H9 (cell line): ENCODE measurements at regions not wholly inside any gene's neighbourhood (a gene's known extent, or its start where the extent isn't known, plus 50 kb on each side); places are given as distances from the start of the nearest gene placed in this dataset.
"Not testable (repeated sequence)": the region's sequence is repeated elsewhere in the genome, so short reads cannot be mapped to it uniquely, and the experiment has no call there.

ENCODE experiments used
- DNase-seq: peaks from one replicate; pipeline ENCODE4 v3.0.0-alpha.2; 2017
- H2AFZ ChIP-seq: one replicate; pipeline ENCODE4 v1.6.1; 2013; ENCODE audit warnings: mild to moderate bottlenecking, low read length, control low read depth, moderate library complexity
- H2AK5ac ChIP-seq: 2 replicates; pipeline ENCODE4 v1.6.1; 2013; ENCODE audit warnings: low read length, control low read depth, mixed read lengths; ENCODE audit not compliant: insufficient read length
- H2BK120ac ChIP-seq: one replicate; pipeline ENCODE4 v1.6.1; 2013; ENCODE audit warnings: low read depth, mild to moderate bottlenecking, low read length, control low read depth, inconsistent platforms; ENCODE audit not compliant: poor library complexity, severe bottlenecking
- H2BK12ac ChIP-seq: 2 replicates; pipeline ENCODE4 v1.6.1; 2013; ENCODE audit warnings: low read length, control low read depth, mixed read lengths, low read depth; ENCODE audit not compliant: insufficient read length
- H2BK15ac ChIP-seq: 2 replicates; pipeline ENCODE4 v1.6.1; 2013; ENCODE audit warnings: low read depth, low read length, control low read depth
- H2BK20ac ChIP-seq: one replicate; pipeline ENCODE4 v1.6.1; 2013; ENCODE audit warnings: low read depth, mild to moderate bottlenecking, low read length, control low read depth, inconsistent platforms; ENCODE audit not compliant: poor library complexity, severe bottlenecking
- H2BK5ac ChIP-seq: 2 replicates; pipeline ENCODE4 v1.6.1; 2013; ENCODE audit warnings: low read length, control low read depth, mixed read lengths; ENCODE audit not compliant: insufficient read length
- H3K14ac ChIP-seq: 2 replicates; pipeline ENCODE4 v1.6.1; 2013; ENCODE audit warnings: low read length, control low read depth; ENCODE audit not compliant: insufficient read depth
- H3K18ac ChIP-seq: 2 replicates; pipeline ENCODE4 v1.6.1; 2013; ENCODE audit warnings: low read depth, mild to moderate bottlenecking, mixed read lengths, low read length, control low read depth; ENCODE audit not compliant: insufficient read length
- H3K23ac ChIP-seq: 2 replicates; pipeline ENCODE4 v1.6.1; 2013; ENCODE audit warnings: low read length, control low read depth, mixed read lengths, low read depth; ENCODE audit not compliant: insufficient read length
- H3K23me2 ChIP-seq: 2 replicates; pipeline ENCODE4 v1.6.1; 2013; ENCODE audit warnings: low read depth, mild to moderate bottlenecking, mixed read lengths, low read length, control low read depth; ENCODE audit not compliant: insufficient read length, poor library complexity, severe bottlenecking
- H3K27ac ChIP-seq: 2 replicates; pipeline ENCODE4 v1.5.1; 2013; ENCODE audit warnings: low read length, control low read depth, mixed read lengths, low read depth; ENCODE audit not compliant: insufficient read length
- H3K27me3 ChIP-seq: 2 replicates; pipeline ENCODE4 v1.6.1; 2013; ENCODE audit warnings: low read length, control low read depth, inconsistent platforms; ENCODE audit not compliant: insufficient read depth
- H3K4ac ChIP-seq: 2 replicates; pipeline ENCODE4 v1.6.1; 2013; ENCODE audit warnings: low read depth, mild to moderate bottlenecking, control low read depth, inconsistent platforms, low read length, moderate library complexity
- H3K4me1 ChIP-seq: 2 replicates; pipeline ENCODE4 v1.6.1; 2013; ENCODE audit warnings: low read length, control low read depth, inconsistent platforms; ENCODE audit not compliant: insufficient read depth
- H3K4me2 ChIP-seq: 2 replicates; pipeline ENCODE4 v1.6.1; 2013; ENCODE audit warnings: low read length, control low read depth, mixed read lengths; ENCODE audit not compliant: insufficient read length, insufficient read depth
- H3K56ac ChIP-seq: 2 replicates; pipeline ENCODE4 v1.6.1; 2013; ENCODE audit warnings: low read depth, mild to moderate bottlenecking, mixed read lengths, low read length, control low read depth; ENCODE audit not compliant: insufficient read length
- H3K79me1 ChIP-seq: 2 replicates; pipeline ENCODE4 v1.6.1; 2013; ENCODE audit warnings: low read depth, mild to moderate bottlenecking, moderate library complexity, low read length, control low read depth, inconsistent platforms; ENCODE audit not compliant: insufficient read depth, poor library complexity, severe bottlenecking
- H3K79me2 ChIP-seq: 2 replicates; pipeline ENCODE4 v1.6.1; 2013; ENCODE audit warnings: low read length, control low read depth, inconsistent platforms; ENCODE audit not compliant: insufficient read depth
- H3K9ac ChIP-seq: 2 replicates; pipeline ENCODE4 v1.6.1; 2013; ENCODE audit warnings: low read length, control low read depth, mixed read lengths; ENCODE audit not compliant: insufficient read length; ENCODE audit errors: extremely low read depth
- H3K9me3 ChIP-seq: one replicate; pipeline ENCODE4 v1.6.1; 2013; ENCODE audit warnings: low read depth, low read length, inconsistent platforms; ENCODE audit not compliant: control insufficient read depth
- H3T11ph ChIP-seq: one replicate; pipeline ENCODE4 v1.6.1; 2013; ENCODE audit warnings: mild to moderate bottlenecking, low read length, control low read depth, inconsistent platforms
- H4K20me1 ChIP-seq: one replicate; pipeline ENCODE4 v1.6.1; 2013; ENCODE audit not compliant: control insufficient read depth, insufficient read length, insufficient read depth
- H4K5ac ChIP-seq: 2 replicates; pipeline ENCODE4 v1.6.1; 2013; ENCODE audit warnings: low read depth, mild to moderate bottlenecking, mixed read lengths, low read length, control low read depth; ENCODE audit not compliant: insufficient read length
- H4K8ac ChIP-seq: replicated peaks from 2 replicates; pipeline ENCODE4 v1.6.1; 2013; ENCODE audit warnings: low read length, control low read depth, mixed read lengths, low read depth; ENCODE audit not compliant: insufficient read length
- H4K91ac ChIP-seq: 2 replicates; pipeline ENCODE4 v1.6.1; 2013; ENCODE audit warnings: low read depth, mild to moderate bottlenecking, moderate library complexity, mixed read lengths, low read length, control low read depth; ENCODE audit not compliant: insufficient read length
- H3K27ac Mint-ChIP-seq, 3 experiments: 2 replicates in 2 of 3; 3 replicates in 1 of 3; pipeline ENCODE4 v1.8.0; 2020 to 2021; ENCODE audit warnings: mixed read lengths in 3 of 3, mild to moderate bottlenecking in 1 of 3, moderate library complexity in 1 of 3
- H3K27me3 Mint-ChIP-seq: 2 replicates; pipeline ENCODE4 v1.8.0; 2021; ENCODE audit warnings: low read depth, mild to moderate bottlenecking, moderate library complexity, mixed read lengths
- H3K36me3 Mint-ChIP-seq, 3 experiments: 2 replicates in 2 of 3; 3 replicates in 1 of 3; pipeline ENCODE4 v1.8.0; 2020 to 2021; ENCODE audit warnings: low read depth in 3 of 3, mixed read lengths in 3 of 3; ENCODE audit not compliant: insufficient read depth in 1 of 3
- H3K4me1 Mint-ChIP-seq, 2 experiments: 2 replicates each; pipeline ENCODE4 v1.8.0; 2020; ENCODE audit warnings: mixed read lengths in 2 of 2
- H3K4me3 Mint-ChIP-seq, 2 experiments: 2 replicates in 1 of 2; 3 replicates in 1 of 2; pipeline ENCODE4 v1.8.0; 2020 to 2021; ENCODE audit warnings: mild to moderate bottlenecking in 2 of 2, mixed read lengths in 2 of 2, moderate library complexity in 1 of 2
- H3K9me3 Mint-ChIP-seq, 2 experiments: 2 replicates in 1 of 2; 3 replicates in 1 of 2; pipeline ENCODE4 v1.8.0; 2020; ENCODE audit warnings: mild to moderate bottlenecking in 2 of 2, mixed read lengths in 2 of 2, moderate library complexity in 1 of 2
- WGBS: extraction: QIAGEN DNeasy Blood & Tissue Kit; methylation state at CpG from one replicate; pipeline ENCODE4 v1.1.7; 2013; ENCODE audit warnings: missing lambda C conversion rate, low lambda C conversion rate, mixed read lengths; ENCODE audit not compliant: insufficient read length; ENCODE audit errors: extremely low coverage; 5-methylcytosine and 5-hydroxymethylcytosine counted together
- TF ChIP-seq, protein P1 (sequence below): fragments of 200-600 bp; sonication (generic); conservative IDR thresholded peaks from 3 replicates; pipeline ENCODE4 v1.8.0; 2021; ENCODE audit warnings: antibody characterized with exemption, mild to moderate bottlenecking

DNA sequence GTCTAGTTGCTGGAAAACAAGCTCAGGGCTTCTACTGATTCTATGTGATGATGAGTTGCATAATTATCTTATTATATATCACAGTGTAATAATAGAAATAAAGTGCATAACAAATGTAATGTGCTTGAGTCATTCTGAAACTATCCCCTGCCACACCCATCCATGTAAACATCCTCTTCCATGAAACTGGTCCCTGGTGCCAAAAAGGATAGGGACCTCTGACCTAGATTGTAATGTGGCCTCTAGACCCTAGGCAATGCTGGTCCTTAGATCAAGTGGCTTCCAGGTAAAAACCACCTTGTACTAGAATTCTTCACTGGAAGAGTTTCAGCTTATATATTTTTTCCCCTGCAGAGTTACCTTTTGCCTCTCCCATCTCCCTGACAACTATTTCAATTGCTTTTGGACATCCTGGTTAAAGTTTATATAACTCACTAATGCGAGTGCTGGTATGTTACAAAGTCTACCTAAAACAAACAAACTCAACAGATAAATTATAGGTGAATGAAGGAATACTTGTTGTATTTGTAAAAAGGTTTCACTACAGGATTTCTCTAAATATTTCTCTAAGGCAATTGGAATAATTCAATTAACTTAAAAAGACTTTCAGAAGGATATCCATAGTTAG is 462.5 kb downstream of the NAV3 start:
- WGBS, result no CpG with 5 or more reads among the region's 1 CpG
- H3K4me3 Mint-ChIP-seq, result no peak overlapping the region
- no peak for DNase-seq
- H3K14ac ChIP-seq, result no peak overlapping the region
- no peak overlapping the region for H2AFZ ChIP-seq
- no peaks in the 10 kb centered on the region for H3K79me2 ChIP-seq
- no peaks in the 10 kb centered on the region for H3K23me2 ChIP-seq
- no peak overlapping the region for H2BK12ac ChIP-seq
- no peaks in the 10 kb centered on the region for H3K79me1 ChIP-seq
- H3K9ac ChIP-seq, result no peak overlapping the region
- no peak overlapping the region for H2BK5ac ChIP-seq
- no peaks in the 10 kb centered on the region for H3K4me1 ChIP-seq
- H3K9me3 Mint-ChIP-seq, result no peaks in the 10 kb centered on the region
- no peak overlapping the region for H2BK20ac ChIP-seq
- no peak overlapping the region for H3K4me2 ChIP-seq
- no peaks in the 10 kb centered on the region for H4K20me1 ChIP-seq
- no peak overlapping the region for H3K4ac ChIP-seq
- no peaks in the 10 kb centered on the region for H3K27me3 ChIP-seq
- no peak overlapping the region for H2BK120ac ChIP-seq
- no peak overlapping the region; a peak in 1 of 7 replicates for H3K27ac Mint-ChIP-seq
- H3K56ac ChIP-seq, result no peak overlapping the region
- no peaks in the 10 kb centered on the region for H3K9me3 ChIP-seq
- TF ChIP-seq, protein P1, sequence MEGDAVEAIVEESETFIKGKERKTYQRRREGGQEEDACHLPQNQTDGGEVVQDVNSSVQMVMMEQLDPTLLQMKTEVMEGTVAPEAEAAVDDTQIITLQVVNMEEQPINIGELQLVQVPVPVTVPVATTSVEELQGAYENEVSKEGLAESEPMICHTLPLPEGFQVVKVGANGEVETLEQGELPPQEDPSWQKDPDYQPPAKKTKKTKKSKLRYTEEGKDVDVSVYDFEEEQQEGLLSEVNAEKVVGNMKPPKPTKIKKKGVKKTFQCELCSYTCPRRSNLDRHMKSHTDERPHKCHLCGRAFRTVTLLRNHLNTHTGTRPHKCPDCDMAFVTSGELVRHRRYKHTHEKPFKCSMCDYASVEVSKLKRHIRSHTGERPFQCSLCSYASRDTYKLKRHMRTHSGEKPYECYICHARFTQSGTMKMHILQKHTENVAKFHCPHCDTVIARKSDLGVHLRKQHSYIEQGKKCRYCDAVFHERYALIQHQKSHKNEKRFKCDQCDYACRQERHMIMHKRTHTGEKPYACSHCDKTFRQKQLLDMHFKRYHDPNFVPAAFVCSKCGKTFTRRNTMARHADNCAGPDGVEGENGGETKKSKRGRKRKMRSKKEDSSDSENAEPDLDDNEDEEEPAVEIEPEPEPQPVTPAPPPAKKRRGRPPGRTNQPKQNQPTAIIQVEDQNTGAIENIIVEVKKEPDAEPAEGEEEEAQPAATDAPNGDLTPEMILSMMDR, result no peak
- H2AK5ac ChIP-seq, result no peak overlapping the region
- H3K4me1 Mint-ChIP-seq, result no peaks in the 10 kb centered on the region
- no peak overlapping the region for H3T11ph ChIP-seq
- H3K27me3 Mint-ChIP-seq, result no peaks in the 10 kb centered on the region
- H3K36me3 Mint-ChIP-seq, result no peaks in the 10 kb centered on the region
- no peak overlapping the region for H3K23ac ChIP-seq
- no peak overlapping the region for H4K91ac ChIP-seq
- H4K8ac ChIP-seq, result no peak overlapping the region
- H2BK15ac ChIP-seq, result no peak overlapping the region
- H3K27ac ChIP-seq, result no peak overlapping the region
- no peak overlapping the region for H4K5ac ChIP-seq
- no peak overlapping the region for H3K18ac ChIP-seq

DNA sequence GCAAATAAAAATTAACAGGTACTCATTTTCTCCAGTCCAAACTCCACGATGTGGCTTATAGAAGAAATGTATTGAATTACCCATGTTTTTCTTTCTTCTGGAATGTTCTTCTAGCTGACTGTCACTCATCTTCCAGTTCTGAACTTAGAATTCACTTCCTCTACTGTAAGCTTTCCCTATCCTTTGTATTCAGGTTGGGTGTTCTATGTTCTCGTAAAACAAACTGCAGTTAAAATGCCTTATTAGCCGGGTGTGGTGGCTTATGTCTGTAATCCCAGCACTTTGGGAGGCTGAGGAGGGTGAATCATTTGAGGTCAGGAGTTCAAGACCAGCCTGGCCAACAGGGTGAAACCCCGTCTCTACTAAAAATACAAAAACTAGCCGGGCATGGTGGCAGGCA is 470.6 kb downstream of the NAV3 start:
- H3K36me3 Mint-ChIP-seq, result peaks cover 5 to 18% (median 6%) of the 10 kb centered on the region in 3 experiments; a peak in 4 of 7 replicates
- H3K4me1 ChIP-seq, H4K5ac ChIP-seq, H4K20me1 ChIP-seq, H3K14ac ChIP-seq, H3K9ac ChIP-seq, H3K27ac ChIP-seq, H2BK12ac ChIP-seq, H4K91ac ChIP-seq, H3K18ac ChIP-seq, H2AK5ac ChIP-seq, H3K4ac ChIP-seq, H2AFZ ChIP-seq, H3K27me3 Mint-ChIP-seq, H3K27me3 ChIP-seq, DNase-seq, H3K56ac ChIP-seq, H3K9me3 ChIP-seq, H2BK20ac ChIP-seq, H3K4me1 Mint-ChIP-seq, H3K23ac ChIP-seq, H3K79me2 ChIP-seq, H4K8ac ChIP-seq, H3K23me2 ChIP-seq, H3K4me2 ChIP-seq, H3K4me3 Mint-ChIP-seq, H2BK5ac ChIP-seq, H3K79me1 ChIP-seq, H2BK120ac ChIP-seq, H3T11ph ChIP-seq, H2BK15ac ChIP-seq: not testable (repeated sequence)
- H3K9me3 Mint-ChIP-seq, result peaks cover 9 to 16% of the 10 kb centered on the region in 2 experiments
- H3K27ac Mint-ChIP-seq, result peak overlapping the region in 1 of 3 experiments; percentile 27; a peak in 1 of 7 replicates
- WGBS, result no CpG with 5 or more reads among the region's 5 CpGs
